SW480 (cell line): ENCODE measurements at regions not wholly inside any gene's neighbourhood (a gene's known extent, or its start where the extent isn't known, plus 50 kb on each side); places are given as distances from the start of the nearest gene placed in this dataset.
"Not testable (repeated sequence)": the region's sequence is repeated elsewhere in the genome, so short reads cannot be mapped to it uniquely, and the experiment has no call there.

Experiments
- DNase-seq: peaks from one replicate; pipeline ENCODE4 v3.0.0-alpha.2; 2016; ENCODE audit warnings: low spot score

DNA sequence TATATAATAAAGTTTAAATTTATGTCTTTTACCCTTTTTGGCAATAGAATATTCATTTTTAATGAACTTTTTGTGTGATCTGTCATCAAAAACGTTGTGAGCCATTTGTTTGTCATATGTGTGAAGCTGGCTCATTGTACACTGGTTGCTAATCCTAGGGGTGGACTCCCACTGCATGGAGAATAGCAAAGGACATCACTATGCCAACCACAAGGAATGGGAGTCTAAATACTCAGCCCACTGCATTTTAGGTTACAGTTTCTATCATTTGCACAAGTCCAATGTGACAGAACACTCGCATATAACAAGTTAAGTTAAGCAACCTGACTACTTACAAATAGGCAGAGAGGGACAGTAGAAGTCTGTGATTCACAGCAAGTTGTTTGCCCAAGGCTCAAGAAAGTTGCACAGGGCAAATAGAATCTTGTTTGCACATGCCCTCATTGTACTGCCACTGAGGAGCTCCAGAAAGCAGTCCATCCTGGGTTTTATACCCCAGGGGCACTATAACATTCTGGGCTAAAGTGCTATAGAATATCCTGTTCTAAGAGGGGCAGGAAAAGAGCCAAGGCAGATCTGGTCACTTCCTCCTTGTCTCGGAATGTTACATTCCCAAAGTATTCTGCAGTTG is 545.9 kb upstream of the GCFC2 start:
- DNase-seq, result no peak

DNA sequence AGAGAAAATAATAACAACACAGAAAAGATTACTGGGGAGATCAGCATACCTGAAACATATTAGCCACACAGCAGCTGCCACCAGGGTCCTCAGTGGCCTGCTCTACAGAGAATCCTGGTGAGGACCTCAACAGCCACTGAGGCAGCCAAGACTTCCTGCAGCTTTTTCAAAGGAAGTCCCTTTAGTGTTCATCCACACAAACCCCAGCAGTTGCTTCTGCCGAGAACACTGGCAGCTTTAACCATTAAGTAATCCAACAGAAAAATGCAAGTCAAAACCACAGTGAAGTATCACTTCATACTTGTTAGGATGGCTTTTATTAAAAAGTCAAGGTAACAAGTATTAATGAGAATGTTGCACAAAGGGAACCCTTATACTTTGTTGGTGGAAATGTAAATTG is 542.0 kb upstream of the GCFC2 start:
- no peak for DNase-seq

DNA sequence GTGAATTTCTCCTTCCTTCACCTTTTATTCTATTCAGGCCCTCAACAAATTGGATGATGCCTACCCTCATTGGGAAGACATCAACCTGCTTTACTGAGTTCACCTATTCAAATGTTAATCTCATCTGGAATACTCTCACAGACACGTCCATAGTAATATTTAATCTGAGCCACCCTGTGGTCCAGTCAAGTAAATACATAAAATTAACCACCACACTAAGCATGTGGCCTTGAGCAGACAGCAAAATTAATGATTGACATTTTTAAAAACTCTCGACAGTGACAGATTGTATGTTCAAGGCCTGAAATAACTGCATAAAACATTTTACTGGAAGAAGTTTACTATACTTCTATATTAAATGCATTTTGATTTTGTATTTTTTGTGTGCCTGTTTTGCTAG is 540.6 kb upstream of the GCFC2 start:
- DNase-seq, result no peak

DNA sequence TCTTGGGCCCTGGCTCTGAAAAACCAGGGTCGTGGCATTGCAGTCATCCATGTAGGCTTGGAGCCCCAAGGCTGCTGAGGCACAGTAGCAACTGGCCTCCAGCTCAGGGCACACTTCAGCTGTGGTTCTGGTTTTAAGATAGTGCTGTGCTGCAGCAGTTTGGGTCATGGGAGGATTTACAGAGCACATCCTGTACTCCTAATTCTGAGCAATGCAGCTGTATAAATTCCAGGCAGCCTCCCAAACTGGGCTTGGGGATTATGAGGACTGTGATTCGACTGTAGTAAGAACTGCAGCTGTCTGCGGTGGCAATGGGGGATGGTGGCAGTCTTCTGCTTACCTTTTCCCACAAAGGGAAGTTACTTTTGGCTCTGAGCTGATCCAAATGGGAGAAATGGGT is 536.3 kb upstream of the GCFC2 start:
- no peak for DNase-seq

DNA sequence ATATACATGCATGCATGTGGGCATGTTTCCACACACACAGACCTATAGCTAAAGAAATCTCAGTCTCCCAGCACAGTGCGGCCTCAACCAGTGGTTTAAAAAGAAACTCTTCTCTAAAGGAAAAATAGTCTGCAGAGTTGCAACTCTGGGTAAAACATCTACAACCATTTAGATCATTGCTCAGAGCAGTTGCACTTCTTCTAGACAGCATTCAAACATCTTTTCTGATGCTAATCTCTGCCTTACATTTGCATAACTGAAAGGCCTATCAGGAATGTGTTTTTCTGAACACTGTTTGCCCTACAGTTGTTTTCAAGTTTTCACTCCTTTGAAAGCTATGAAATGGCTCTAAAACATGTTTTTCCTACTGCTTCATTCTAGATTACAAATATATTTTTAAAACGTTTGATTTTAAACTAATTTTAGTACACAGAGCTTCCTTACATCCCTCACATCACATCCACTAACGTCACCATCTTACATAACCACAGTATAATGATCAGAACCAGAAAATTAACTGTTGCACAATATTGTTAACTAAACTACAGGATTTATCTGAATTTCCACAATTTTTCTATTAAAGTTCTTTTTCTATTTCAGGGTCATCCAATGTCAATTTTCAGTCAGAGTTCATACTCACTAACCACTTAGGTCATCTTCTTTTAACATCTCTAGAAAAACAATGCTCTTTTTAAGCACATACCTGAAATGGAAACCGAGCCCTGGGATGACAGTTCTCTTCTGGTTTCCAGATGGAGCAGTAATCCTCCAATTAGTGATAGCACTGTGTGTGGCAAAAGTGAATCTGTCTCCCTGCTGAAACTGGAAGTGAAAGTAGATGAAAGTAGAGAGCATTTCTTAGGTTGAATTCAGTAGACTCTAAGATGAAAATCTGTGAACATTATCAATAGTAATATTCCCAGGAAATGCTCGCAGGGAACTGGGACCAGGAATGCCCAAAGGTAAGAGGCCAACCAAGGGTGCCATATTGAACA is 501.6 kb upstream of the GCFC2 start:
- no peak for DNase-seq

DNA sequence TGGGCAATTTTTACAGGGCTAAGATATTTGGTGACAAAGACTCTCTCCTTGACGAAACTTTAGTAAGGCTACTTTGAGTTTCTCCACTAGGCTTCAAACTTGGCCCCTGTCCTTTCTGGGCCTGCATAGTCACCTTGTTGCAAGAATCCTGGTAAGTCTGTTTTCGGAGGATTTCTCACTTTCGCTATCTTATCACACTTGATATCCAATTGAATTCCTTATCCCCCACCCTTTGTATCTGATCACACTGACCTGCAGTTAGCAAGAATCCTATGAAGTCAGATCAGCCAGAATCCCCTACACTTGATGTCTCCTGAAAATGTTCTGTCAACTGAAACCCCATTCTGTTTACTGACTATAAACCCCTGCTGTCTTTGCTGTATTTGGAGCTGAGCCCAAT is 499.8 kb upstream of the GCFC2 start:
- no peak for DNase-seq

DNA sequence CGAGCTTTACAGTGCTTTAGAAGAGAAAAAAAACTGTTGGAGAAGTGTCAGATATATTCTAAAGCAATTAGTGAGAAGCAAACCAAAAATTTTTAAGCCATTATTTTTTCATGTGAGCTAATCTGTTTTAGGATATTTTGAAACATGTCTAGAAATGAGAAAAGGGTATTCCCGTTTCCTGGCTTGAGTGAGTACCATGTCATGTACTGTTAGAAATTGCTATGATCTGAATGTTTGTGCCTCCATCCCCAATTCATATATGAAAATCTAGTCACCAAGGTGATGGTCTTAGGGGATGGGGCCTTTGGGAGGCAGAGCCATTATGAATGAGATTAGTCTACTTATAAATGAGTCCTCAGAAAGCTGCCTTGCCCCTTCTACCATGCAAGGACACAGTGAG is 493.3 kb upstream of the GCFC2 start:
- DNase-seq, result no peak

DNA sequence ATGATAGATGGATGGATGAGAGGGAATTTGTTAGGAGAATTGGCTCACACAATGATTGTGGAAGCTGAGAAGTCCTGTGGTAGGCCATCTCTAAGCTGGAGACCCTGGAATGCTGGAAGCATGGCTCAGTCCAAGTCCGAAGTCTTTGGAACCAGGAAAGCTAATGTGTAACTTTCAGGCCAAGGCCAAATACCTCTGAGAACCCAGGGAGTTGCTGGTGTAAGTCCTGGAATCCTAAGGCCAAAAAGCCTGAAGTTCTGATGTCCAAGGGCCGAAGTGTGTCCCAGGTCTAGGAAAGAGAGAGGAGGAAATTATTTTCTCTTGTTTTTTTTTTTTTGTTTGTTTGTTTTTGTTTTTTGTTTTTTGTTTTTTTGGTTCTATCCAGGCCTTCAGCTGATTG is 492.2 kb upstream of the GCFC2 start:
- no peak for DNase-seq

DNA sequence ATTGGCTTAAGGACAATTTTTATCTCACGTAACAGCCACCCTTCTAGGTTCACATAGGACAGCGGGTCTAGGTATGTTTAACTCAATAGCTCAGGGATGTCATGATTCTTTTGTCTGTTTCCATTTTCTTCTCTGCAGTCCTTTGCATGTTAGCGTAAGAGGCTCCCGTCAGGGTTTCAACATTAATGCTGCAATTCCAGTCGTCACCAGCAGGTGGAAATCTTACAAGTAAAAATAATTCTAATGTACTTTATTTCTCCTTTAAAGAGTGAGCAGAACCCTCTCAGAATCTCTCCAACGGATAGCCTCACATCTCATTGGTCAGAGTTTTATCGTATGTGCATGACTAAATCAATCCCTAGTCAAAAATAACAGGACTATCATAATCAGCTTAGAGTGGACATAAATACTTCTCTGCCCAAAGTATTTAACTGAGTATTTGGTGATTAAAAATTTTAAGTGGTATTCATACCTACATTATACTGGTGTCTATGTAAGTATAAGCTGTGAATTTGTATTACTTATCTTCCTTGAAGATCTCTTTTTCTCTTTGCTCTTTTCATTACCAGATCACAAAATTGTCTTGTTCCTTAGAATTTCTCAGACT is 487.2 kb upstream of the GCFC2 start:
- DNase-seq, result peak; percentile 39

DNA sequence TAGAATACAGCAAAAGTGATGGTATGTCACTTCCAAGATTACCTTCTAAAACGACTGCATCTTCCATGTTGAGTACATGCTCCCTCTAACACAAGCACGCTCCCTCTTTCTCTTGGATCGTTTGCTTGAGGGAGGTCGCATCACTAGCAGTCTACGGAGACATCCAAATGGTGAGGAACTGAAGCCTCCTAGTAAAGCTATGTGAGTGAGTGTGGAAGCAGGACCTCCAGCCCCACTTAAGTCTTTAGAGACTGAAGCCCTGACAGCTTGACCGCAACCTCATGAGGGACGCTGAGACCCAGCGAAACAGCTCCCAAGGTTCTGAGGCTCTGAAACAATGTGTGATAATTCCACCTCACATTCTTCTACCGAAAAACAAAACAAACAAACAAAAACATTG is 486.7 kb upstream of the GCFC2 start:
- no peak for DNase-seq

DNA sequence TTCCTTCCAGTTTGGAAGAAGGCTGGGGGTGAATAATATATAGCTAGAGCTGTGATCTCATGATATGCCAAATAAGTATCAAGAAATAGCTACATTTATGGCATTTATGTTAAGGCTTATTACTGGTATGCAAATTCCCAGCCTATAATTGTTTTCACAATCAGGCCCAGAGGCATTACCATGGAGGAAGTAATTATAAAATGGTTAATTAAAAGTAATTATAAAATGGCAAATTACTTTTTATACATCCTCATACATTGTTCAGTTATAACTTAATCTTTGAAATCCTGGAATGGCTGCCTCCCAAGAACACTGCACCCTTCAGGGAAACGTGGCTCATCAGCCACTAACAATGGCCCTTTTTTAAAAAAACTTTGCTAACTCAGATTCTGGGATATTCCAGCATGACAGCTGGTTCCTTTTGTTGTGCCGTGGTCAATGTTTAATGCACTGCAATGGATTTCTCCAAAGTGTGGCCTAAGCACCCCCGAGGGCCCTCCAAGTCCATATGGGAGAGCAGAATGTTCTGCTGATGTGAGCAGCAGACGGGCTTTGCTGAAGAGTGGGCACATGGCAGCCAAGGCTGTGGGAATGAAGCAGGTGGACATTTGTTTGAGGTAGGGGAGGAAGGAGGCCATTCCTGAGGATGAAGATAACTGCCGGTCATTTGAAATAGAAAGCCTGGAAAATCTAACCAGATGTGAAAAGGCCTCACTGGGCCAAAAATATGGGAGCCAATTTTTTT is 483.5 kb upstream of the GCFC2 start:
- no peak for DNase-seq

DNA sequence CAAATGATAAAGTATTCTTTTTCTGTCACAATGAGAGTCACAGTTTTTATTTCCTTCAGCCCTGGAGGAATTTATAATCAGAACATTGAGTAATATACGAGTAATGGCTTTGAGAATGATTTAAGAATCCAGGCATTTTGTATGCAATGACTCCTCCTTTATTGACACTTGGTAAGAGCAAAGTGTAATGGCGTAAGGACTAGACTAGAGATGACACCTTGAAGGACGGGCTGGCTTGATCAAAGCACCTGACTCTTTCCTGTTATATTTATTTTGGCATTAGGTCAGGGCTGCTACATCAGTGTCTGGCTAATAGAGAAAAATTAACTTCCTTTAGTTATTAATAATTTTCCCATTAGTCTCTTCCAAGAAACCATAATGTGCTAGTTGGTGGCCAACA is 482.4 kb upstream of the GCFC2 start:
- DNase-seq, result no peak

DNA sequence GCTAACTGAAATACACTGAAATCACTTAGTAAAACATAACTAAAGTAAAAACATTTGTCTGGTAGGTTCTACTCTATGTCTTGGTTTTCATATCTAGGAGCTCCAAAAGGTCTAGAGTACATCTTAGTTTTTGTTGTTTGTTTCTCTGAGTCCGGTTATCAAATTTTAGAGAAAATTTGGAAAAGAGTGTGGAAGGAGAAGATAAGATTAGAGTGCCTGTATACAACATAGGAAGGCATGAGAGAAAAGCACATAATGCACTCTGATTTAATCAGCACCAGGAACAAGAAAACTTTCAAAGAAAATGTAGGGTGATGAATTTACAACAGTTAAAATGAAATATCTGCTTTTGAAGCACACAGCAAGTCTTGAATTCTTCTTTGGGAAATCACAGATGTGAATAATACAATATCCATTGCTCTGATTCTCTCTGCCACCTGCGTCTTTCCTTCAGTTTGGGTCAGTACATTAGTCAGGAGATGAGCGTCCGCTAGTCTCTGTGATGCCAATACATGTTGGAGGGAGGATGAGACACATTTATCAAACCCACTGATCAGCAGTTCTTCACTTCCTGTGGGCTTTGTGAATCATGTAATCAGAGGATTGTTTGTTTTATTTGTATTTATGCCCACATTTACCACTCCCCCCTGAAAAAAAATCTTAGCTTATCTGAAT is 477.8 kb upstream of the GCFC2 start:
- no peak for DNase-seq

DNA sequence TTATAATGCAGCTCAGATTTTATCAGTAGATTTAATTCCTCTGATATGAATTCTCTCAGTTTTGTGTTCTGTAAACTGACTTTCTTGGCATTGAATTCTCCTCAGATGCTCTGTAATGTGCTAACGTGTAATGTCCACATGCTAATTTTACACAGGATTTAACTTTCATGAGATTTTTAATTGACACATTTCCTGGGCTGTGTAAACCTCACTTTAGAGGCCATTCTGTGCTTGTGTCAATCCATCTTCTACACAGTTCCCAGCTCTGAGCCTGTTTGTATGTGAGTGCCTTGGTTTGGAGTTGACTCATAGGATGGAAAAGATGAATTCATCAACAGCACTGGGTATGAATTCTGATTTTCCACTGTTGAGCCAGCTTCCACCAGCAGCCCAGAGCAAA is 476.7 kb upstream of the GCFC2 start:
- DNase-seq, result no peak

DNA sequence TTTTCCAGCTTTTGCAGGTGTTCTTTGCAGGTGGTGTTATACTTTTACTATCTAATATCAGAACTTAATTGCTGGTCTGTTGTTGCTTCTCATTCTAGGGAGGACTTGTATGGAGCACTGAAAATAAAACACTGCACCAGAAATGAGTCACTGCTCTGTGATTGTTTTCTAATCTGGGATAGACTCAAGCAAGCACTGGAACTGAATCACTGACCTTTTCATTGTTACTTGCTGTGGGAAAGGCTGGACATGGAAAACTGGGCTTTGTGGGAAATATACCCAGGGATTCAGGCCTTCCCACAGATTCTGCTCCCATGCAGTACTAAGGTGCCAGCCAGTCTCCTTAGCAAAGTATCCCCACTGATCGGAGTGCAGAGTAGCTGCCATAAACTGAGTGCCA is 470.0 kb upstream of the GCFC2 start:
- no peak for DNase-seq

DNA sequence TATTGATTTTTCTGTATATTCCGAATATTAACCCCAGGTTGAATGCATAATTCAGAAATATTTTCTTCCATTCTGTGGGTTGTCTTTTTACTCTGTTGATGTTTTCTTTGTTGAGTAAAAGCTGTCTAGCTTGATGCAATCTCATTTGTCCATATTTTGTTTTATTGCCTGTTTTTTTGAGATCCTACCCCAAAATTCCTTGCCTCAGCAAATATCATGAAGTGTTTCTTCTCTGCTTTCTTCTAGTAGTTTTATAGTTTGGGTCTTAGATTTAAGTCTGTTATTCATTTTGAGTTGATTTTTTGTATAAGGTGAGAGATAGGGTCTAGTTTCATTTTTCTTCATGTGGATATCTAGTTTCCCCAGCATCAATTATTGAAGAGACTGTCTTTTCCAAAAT is 467.9 kb upstream of the GCFC2 start:
- no peak for DNase-seq

DNA sequence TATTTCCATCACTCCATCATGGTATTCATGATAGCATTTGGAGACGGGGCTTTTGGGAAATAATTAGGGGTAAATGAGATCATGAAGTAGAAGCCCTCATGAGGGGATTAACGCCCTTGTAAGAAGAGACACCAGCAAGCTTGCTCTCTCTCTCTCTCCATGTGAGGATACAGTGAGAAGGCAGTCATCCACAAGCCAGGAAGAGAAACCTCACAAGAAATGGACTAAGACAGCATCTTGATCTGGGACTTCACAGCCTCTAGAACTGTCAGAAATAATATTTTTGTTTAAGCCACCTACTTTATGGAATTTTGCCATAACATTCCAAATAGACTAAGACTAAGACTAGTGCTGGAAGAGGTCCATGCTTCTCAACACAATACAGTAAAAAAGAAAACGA is 464.6 kb upstream of the GCFC2 start:
- DNase-seq, result no peak

DNA sequence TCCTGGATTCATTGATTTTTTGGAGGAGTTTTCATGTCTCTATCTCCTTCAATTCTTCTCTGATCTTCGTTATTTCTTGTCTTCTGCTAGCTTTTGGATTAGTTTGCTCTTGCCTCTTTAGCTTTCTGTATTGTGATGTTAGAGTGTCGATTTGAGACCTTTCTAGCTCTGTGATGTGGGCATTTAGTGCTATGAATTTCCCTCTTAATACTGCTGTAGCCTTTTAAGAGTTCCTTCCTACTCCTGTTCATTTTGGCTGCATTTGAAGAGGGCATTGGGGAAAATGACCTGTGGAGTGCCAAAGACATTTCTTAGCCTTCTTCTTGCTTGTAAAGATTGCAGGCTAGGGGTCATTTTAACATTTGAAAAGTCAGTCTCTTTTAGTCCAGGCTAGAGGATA is 463.8 kb upstream of the GCFC2 start:
- no peak for DNase-seq

DNA sequence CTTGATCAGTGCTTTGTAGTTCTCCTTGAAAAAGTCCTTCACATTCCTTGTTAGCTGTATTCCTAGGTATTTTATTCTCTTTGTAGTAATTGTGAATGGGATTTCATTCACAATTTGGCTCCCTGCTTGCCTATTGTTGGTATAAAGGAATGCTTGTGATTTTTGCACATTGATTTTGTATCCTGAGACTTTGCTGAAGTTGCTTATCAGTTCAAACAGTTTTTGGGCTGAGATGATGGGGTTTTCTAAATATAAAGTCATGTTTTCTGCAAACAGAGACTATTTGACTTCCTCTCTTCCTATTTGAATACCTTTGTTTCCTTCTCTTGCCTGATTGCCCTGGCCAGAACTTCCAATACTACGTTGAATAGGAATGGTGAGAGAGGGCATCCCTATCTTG is 462.5 kb upstream of the GCFC2 start:
- DNase-seq, result not testable (repeated sequence)

DNA sequence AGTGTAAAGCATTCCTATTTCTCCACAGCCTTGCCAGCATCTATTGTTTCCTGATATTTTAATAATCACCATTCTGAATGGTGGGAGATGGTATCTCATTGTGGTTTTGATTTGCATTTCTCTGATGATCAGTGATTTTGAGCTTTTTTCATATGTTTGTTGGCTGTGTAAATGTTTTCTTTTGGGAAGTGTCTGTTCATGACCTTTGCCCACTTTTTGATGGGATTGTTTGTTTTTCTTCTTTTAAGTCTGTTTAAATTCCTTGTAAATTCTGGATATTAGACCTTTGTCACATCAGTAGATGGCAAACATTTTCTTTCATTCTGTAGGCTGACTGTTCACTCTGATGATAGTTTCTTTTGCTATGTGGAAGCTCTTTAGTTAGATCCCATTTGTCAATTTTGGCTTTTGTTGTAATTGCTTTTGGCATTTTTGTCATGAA is 461.5 kb upstream of the GCFC2 start:
- DNase-seq, result not testable (repeated sequence)

DNA sequence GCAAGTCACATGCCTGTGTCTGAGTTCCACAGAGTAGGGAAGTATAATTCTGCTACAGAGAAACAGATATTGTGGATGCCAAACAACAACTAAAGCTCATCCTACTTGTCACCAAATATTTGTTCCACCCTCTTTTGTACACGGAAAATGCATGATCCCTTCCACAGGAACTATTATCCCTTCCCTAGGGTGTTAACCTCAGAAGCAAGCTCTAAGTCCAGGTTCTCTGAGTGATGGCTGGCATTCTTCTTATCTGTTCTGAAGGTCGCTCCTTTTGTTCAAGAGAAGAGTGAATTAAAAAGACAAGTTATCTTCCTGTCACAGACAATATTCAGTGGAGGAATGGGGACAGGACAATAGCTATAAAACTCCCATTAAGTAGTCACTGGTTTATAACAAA is 460.1 kb upstream of the GCFC2 start:
- no peak for DNase-seq

DNA sequence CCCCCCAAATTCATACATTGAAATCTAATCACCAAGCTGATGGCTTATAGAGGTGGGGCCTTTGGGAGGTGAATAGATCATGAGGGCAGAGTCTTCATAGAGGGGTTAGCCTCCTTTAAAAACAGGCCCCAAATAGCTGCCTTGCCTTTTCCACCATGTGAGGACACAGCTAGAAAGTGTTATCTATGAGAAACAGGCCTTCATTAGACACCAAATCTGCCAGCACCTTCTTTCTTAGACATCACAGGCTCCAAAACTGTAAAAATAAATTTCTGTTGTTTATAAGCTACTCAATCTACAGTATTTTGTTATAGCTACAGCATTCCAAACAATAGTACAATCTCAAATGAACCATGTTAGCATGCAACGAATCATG is 459.3 kb upstream of the GCFC2 start:
- no peak for DNase-seq
